Peyer's patch (tissue), 4 donors: ENCODE measurements at regions not wholly inside any gene's neighbourhood (a gene's known extent, or its start where the extent isn't known, plus 50 kb on each side); places are given as distances from the start of the nearest gene placed in this dataset.

Experiments used
- POLR2A ChIP-seq, 2 donors: fragments of 450-650 bp; IDR thresholded peaks; one replicate each; pipeline ENCODE4 v1.5.1; 2017; ENCODE audit warnings: antibody characterized with exemption in 2 of 2, mild to moderate bottlenecking in 2 of 2, moderate library complexity in 2 of 2
- TF ChIP-seq, protein P1 (sequence below), 6 experiments: fragments of 450-650 bp in 4 of 6; fragments of 200-600 bp in 2 of 6; sonication (generic) in 1 of 6; IDR thresholded peaks; one replicate each; pipeline ENCODE4 v1.5.1; 2017 to 2019; ENCODE audit warnings: antibody characterized with exemption in 6 of 6, mild to moderate bottlenecking in 3 of 6, moderate library complexity in 1 of 6

DNA sequence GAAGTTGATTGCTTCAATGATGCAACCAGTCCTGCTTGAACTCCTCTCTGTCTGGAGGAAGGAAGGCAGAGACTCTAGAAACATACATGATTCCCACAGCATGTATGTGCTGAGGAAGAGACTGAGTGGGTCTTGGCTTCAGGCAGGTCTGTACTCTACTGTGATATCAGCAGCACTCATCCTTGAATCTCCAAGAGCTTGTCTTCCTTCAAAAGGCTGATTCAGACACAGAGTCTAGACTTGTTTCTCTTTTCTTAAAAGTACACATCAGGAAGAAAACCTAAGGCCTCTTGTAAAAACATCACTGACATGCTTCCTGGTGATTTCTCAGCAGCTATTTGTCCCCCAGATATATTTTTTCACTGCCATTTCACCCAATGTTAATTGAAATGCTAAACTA lies 155.7 kb upstream of the HEY2 start:
- TF ChIP-seq, protein P1, sequence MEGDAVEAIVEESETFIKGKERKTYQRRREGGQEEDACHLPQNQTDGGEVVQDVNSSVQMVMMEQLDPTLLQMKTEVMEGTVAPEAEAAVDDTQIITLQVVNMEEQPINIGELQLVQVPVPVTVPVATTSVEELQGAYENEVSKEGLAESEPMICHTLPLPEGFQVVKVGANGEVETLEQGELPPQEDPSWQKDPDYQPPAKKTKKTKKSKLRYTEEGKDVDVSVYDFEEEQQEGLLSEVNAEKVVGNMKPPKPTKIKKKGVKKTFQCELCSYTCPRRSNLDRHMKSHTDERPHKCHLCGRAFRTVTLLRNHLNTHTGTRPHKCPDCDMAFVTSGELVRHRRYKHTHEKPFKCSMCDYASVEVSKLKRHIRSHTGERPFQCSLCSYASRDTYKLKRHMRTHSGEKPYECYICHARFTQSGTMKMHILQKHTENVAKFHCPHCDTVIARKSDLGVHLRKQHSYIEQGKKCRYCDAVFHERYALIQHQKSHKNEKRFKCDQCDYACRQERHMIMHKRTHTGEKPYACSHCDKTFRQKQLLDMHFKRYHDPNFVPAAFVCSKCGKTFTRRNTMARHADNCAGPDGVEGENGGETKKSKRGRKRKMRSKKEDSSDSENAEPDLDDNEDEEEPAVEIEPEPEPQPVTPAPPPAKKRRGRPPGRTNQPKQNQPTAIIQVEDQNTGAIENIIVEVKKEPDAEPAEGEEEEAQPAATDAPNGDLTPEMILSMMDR (IDR thresholded peaks at IDR 0.05), result no peak
- no peak for TF ChIP-seq POLR2A (IDR thresholded peaks at IDR 0.05)
